Stomach (tissue), 4 donors: ENCODE measurements at regions not wholly inside any gene's neighbourhood (a gene's known extent, or its start where the extent isn't known, plus 50 kb on each side); places are given as distances from the start of the nearest gene placed in this dataset.

Experiments
- EP300 ChIP-seq: sonication (generic); formaldehyde crosslinking; IDR thresholded peaks from one replicate; pipeline ENCODE4 v1.6.1; 2017; ENCODE audit warnings: antibody characterized with exemption
- POLR2A ChIP-seq, 4 donors: fragments of 450-650 bp; IDR thresholded peaks; one replicate each; pipeline ENCODE4 v1.6.1; 2016; ENCODE audit warnings: antibody characterized with exemption in 4 of 4, control low read depth in 2 of 4, mild to moderate bottlenecking in 1 of 4, moderate library complexity in 1 of 4
- POLR2AphosphoS5 ChIP-seq, 3 donors: sonication (generic); formaldehyde crosslinking; IDR thresholded peaks; one replicate each; pipeline ENCODE4 v1.6.1; 2016; ENCODE audit warnings: antibody characterized with exemption in 3 of 3
- TF ChIP-seq, protein P1 (sequence below), 7 experiments: fragments of 450-650 bp in 4 of 7; fragments of 200-600 bp in 3 of 7; sonication (generic) in 3 of 7; IDR thresholded peaks; one replicate each; pipeline ENCODE4 v1.5.1; 2016 to 2019; ENCODE audit warnings: antibody characterized with exemption in 7 of 7, control low read depth in 2 of 7, mild to moderate bottlenecking in 1 of 7

DNA sequence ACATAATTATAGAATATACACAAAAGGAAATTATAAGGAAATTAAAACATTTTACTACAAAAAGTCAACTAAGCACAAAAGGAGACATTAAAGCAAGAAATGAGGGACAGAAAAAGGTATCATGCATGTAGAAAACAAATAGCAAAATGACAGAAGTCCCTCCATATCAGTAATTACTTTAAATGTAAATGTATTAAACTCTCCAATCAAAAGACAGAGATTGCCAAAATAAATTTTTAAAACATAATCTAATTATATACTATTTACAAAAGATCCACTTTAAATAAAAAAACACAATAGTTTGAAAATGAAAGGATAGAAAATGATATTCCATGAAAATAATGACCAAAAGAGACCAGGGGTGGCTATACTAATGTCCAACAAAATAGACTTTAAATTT is 123.7 kb downstream of the MEX3B start:
- TF ChIP-seq POLR2A (IDR thresholded peaks at IDR 0.05), result no peak
- TF ChIP-seq, protein P1, sequence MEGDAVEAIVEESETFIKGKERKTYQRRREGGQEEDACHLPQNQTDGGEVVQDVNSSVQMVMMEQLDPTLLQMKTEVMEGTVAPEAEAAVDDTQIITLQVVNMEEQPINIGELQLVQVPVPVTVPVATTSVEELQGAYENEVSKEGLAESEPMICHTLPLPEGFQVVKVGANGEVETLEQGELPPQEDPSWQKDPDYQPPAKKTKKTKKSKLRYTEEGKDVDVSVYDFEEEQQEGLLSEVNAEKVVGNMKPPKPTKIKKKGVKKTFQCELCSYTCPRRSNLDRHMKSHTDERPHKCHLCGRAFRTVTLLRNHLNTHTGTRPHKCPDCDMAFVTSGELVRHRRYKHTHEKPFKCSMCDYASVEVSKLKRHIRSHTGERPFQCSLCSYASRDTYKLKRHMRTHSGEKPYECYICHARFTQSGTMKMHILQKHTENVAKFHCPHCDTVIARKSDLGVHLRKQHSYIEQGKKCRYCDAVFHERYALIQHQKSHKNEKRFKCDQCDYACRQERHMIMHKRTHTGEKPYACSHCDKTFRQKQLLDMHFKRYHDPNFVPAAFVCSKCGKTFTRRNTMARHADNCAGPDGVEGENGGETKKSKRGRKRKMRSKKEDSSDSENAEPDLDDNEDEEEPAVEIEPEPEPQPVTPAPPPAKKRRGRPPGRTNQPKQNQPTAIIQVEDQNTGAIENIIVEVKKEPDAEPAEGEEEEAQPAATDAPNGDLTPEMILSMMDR (IDR thresholded peaks at IDR 0.05), result no peak
- no peak for TF ChIP-seq POLR2AphosphoS5 (IDR thresholded peaks at IDR 0.05)
- TF ChIP-seq EP300, result no peak
